ENCODE measurements at regions not wholly inside any gene's neighbourhood (a gene's known extent, or its start where the extent isn't known, plus 50 kb on each side); places are given as distances from the start of the nearest gene placed in this dataset.

DNA sequence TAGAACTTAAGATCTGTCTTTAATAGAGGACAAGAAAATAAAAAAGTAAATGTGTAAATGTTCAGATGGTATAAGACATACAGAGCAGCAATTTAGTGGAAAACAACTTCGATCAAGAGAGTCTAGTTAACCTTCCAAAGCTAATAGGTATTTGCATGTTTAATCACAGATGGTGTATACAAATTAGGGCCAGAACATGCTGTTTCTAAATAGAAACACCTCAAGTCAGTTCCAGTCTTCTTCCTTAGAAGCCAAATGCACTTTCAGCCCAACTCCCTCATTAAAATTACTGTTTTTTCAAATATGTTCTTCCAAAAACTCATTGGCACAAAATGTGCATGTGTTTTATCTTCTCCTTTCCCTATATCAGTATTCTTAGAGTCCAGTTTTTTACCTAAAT is 604.4 kb downstream of the SLC6A15 start:
- no peak overlapping the region for H3K4ac ChIP-seq (replicated peaks; ENCODE audit: insufficient read length, low read depth, low read length)
- CTCF ChIA-PET (ENCODE audit: partially characterized antibody), result no interaction called here
- no peak for DNase-seq (ENCODE audit: low read depth in 1 of 2, low spot score in 2 of 2)

More for the DNA sequence above, 604.4 kb downstream of the SLC6A15 start:
- Histone ChIP-seq H2BK12ac (ENCODE audit: low read depth, low read length) (no peak overlapping the region), H3K36me3 (ENCODE audit: control insufficient read depth in 2 of 4, insufficient read depth in 4 of 4, low read length in 3 of 4) (no peaks in the 10 kb centered on the region), H3K23ac (ENCODE audit: insufficient read length) (no peak overlapping the region), H4K91ac (replicated peaks; ENCODE audit: insufficient read length, low read length) (no peak overlapping the region), H3K56ac (replicated peaks; ENCODE audit: insufficient read length, low read depth, low read length) (no peak overlapping the region), H2BK20ac (ENCODE audit: low read length) (no peak overlapping the region), H2AFZ (ENCODE audit: low read length) (no peak overlapping the region), H2BK5ac (ENCODE audit: low read depth, low read length) (no peak overlapping the region), H2AK5ac (ENCODE audit: low read depth, low read length) (no peak overlapping the region), H3K79me2 (ENCODE audit: control insufficient read depth in 1 of 2, insufficient read depth in 2 of 2, low read length in 2 of 2) (no peaks in the 10 kb centered on the region), H3K4me1 (replicated peaks in 1 of 4; ENCODE audit: control insufficient read depth in 3 of 4, insufficient read depth in 4 of 4, low read length in 3 of 4) (no peaks in the 10 kb centered on the region), H3K23me2 (ENCODE audit: low read depth, low read length) (no peaks in the 10 kb centered on the region), H4K5ac (ENCODE audit: insufficient read length, low read depth, low read length) (no peak overlapping the region), H3K79me1 (ENCODE audit: low read depth, low read length) (no peaks in the 10 kb centered on the region), H3K4me3 (ENCODE audit: extremely low read depth in 1 of 4, insufficient read depth in 2 of 4, low read depth in 3 of 4, low read length in 4 of 4) (no peak overlapping the region), H3K9me3 (ENCODE audit: insufficient read depth in 2 of 2, low read depth in 1 of 2, low read length in 1 of 2) (no peaks in the 10 kb centered on the region), H3K18ac (ENCODE audit: extremely low read depth, low read length) (no peak overlapping the region), H2BK120ac (replicated peaks; ENCODE audit: low read depth, low read length) (no peak overlapping the region), H4K20me1 (replicated peaks in 1 of 2; ENCODE audit: control insufficient read depth in 1 of 2, insufficient read depth in 2 of 2, low read length in 2 of 2) (no peaks in the 10 kb centered on the region), H4K8ac (ENCODE audit: extremely low read depth, insufficient read depth, low read length) (no peak overlapping the region), H3K9ac (replicated peaks in 1 of 4; ENCODE audit: extremely low read depth in 1 of 4, low read depth in 3 of 4, low read length in 3 of 4) (no peak overlapping the region), H3K14ac (ENCODE audit: insufficient read length) (no peak overlapping the region), H3K4me2 (ENCODE audit: insufficient read depth in 1 of 2, low read depth in 2 of 2, low read length in 2 of 2) (no peak overlapping the region), H2BK15ac (ENCODE audit: low read length) (no peak overlapping the region), H3K27ac (ENCODE audit: low read depth, low read length) (no peak overlapping the region), H3K27me3 (replicated peaks in 1 of 4; ENCODE audit: control insufficient read depth in 3 of 4, extremely low read depth in 1 of 4, insufficient read depth in 3 of 4, low read length in 3 of 4) (no peaks in the 10 kb centered on the region)
- no peak for FAIRE-seq
- POLR2A ChIA-PET (ENCODE audit: partially characterized antibody), result no interaction called here
- WGBS, 2 experiments (ENCODE audit: extremely low coverage in 1 of 2, insufficient coverage in 1 of 2, insufficient read length in 1 of 2, insufficient replicate concordance in 2 of 2, low coverage in 1 of 2, low lambda C conversion rate in 2 of 2, missing lambda C conversion rate in 1 of 2), result 92% methylated on average over 1 of the region's 1 CpG; no CpG with 5 or more reads in 1 of the 2 experiments
- no peak for TF ChIP-seq NRF1 (IDR thresholded peaks at IDR 0.05; ENCODE audit: low read depth, low read length)
- TF ChIP-seq ATF3 (IDR thresholded peaks at IDR 0.05; ENCODE audit: insufficient read depth, low read depth, low read length), result no peak
- no peak for TF ChIP-seq NANOG (IDR thresholded peaks at IDR 0.05; ENCODE audit: insufficient read depth, low read depth, low read length, poor library complexity, severe bottlenecking)
- TF ChIP-seq, protein P1, sequence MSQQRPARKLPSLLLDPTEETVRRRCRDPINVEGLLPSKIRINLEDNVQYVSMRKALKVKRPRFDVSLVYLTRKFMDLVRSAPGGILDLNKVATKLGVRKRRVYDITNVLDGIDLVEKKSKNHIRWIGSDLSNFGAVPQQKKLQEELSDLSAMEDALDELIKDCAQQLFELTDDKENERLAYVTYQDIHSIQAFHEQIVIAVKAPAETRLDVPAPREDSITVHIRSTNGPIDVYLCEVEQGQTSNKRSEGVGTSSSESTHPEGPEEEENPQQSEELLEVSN (IDR thresholded peaks at IDR 0.05), result no peak

Data from H1 (cell line).